LNCaP clone FGC (cell line): ENCODE measurements at regions not wholly inside any gene's neighbourhood (a gene's known extent, or its start where the extent isn't known, plus 50 kb on each side); places are given as distances from the start of the nearest gene placed in this dataset.

Experiments
- DNase-seq: peaks from one replicate; pipeline ENCODE4 v3.0.0-alpha.2; 2011; ENCODE audit warnings: low read depth
- H3K4me3 ChIP-seq: 2 replicates; pipeline ENCODE4 v1.5.1; 2011; ENCODE audit warnings: mild to moderate bottlenecking, low read depth, low read length, control low read depth
- CTCF ChIP-seq: IDR thresholded peaks from 2 replicates; pipeline ENCODE4 v1.5.1; 2012; ENCODE audit warnings: mild to moderate bottlenecking; ENCODE audit not compliant: control insufficient read depth, insufficient read depth; ENCODE audit errors: extremely low read depth

- H3K4me3 ChIP-seq = no peak overlapping the region
- no peak for TF ChIP-seq CTCF
- DNase-seq = no peak
Measured at GRCh38 chr11:131204282-131204681, 166.1 kb upstream of the NTM start.

- no peak for DNase-seq
- no peak overlapping the region for H3K4me3 ChIP-seq
- TF ChIP-seq CTCF = no peak
Measured at GRCh38 chr11:131204765-131205380, 165.5 kb upstream of the NTM start.

GRCh38 chr11:131206671-131207070, 163.7 kb upstream of the NTM start:
- TF ChIP-seq CTCF = no peak
- no peak overlapping the region for H3K4me3 ChIP-seq
- DNase-seq = no peak

DNA sequence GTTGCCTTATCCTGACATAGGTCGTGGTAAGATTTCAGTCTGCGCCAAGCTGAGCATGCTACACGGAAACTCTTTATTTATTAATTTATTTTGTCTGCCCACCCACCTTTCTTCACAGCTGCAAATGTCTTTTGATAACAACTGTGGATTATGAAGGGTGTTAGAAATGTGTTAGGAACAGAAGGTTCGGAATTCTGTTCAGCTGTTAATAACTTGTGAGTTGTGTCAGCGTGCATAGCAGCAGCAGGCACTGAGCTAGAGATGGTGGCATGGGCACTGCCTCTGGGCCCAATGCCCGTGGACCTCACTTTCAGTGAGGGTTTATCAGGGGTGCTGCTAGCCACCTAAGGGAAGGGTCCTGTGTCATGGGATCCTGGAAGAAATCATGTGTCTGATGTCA, 162.5 kb upstream of the NTM start:
- no peak overlapping the region for H3K4me3 ChIP-seq
- TF ChIP-seq CTCF = no peak
- DNase-seq = no peak

DNA sequence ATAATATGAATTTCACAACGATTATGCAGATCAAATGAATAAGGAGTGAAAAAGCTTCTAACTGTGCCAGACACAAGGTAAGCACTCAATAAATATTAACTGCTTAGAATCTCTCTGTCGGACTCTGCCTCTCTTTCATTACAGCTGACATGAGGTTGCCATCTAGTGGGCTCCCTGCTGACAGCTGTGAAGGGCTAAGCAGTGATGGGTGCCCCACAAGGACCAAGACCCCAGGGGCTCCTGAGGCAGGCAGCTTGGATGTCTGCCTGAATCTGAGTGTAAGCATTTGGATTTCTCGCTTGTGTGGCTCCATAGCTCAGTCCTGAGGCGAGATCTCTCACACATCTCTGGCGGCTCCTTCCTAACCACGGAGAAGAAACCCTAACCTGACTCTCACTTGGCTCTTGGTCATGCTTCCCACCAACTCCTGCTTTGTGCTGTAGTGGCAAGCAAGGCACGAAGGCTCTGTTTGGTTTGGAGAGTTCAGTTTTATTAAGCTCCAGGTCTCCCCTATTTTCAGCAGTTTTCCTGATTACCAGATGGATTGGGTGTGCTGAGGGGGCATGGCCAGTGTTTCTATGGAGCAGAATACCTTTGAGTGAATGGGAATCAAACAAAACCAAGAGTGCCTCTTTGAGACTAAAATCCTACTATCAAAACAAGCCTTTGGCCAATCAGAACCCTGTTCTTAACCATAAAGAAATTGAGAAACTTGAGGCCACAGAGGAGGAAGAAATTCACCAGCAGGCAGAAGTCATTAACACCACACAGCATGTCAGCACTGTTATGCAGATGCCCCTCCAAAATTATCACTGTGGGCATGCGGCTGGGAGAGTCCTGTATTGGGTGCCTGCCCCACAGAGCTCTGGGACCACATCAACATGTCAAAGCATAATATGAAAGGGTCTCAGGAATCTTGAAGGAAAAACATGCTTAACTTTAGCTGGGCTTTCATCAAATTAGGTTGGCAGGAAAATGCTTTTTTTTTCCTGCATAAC, 152.8 kb upstream of the NTM start:
- peak; percentile 62 for TF ChIP-seq CTCF
- no peak for DNase-seq
- no peak overlapping the region for H3K4me3 ChIP-seq

- no peak overlapping the region for H3K4me3 ChIP-seq
- DNase-seq = no peak
- no peak for TF ChIP-seq CTCF
Measured at GRCh38 chr11:131218542-131218941, 151.9 kb upstream of the NTM start.
